Suprapubic skin (tissue), 4 donors: ENCODE measurements at regions not wholly inside any gene's neighbourhood (a gene's known extent, or its start where the extent isn't known, plus 50 kb on each side); places are given as distances from the start of the nearest gene placed in this dataset.

ENCODE experiments used
- DNase-seq, 2 donors: peaks; one replicate each; pipeline ENCODE4 v3.0.0-alpha.2; 2019; ENCODE audit warnings: low spot score in 2 of 2
- H3K27ac ChIP-seq: fragments of 200-600 bp; sonication (generic); one replicate; pipeline ENCODE4 v1.5.1; 2019
- H3K27me3 ChIP-seq: fragments of 200-600 bp; sonication (generic); one replicate; pipeline ENCODE4 v1.5.1; 2019
- H3K36me3 ChIP-seq: fragments of 200-600 bp; sonication (generic); one replicate; pipeline ENCODE4 v1.5.1; 2019
- H3K4me1 ChIP-seq: fragments of 200-600 bp; sonication (generic); one replicate; pipeline ENCODE4 v1.5.1; 2019
- H3K4me3 ChIP-seq: fragments of 200-600 bp; sonication (generic); one replicate; pipeline ENCODE4 v1.5.1; 2019; ENCODE audit warnings: mild to moderate bottlenecking
- H3K9me3 ChIP-seq: fragments of 200-600 bp; sonication (generic); one replicate; pipeline ENCODE4 v1.5.1; 2019
- EP300 ChIP-seq: sonication (generic); formaldehyde crosslinking; IDR thresholded peaks from one replicate; pipeline ENCODE4 v1.6.1; 2017; ENCODE audit warnings: antibody characterized with exemption
- POLR2A ChIP-seq, 2 donors: fragments of 450-650 bp; IDR thresholded peaks; one replicate each; pipeline ENCODE4 v1.6.1; 2017; ENCODE audit warnings: antibody characterized with exemption in 2 of 2, mild to moderate bottlenecking in 2 of 2, moderate library complexity in 2 of 2
- POLR2AphosphoS5 ChIP-seq, 3 donors: sonication (generic); formaldehyde crosslinking; IDR thresholded peaks; one replicate each; pipeline ENCODE4 v1.6.1; 2017; ENCODE audit warnings: antibody characterized with exemption in 3 of 3
- WGBS: methylation state at CpG from one replicate; pipeline ENCODE4 v1.1.5; 2018; 5-methylcytosine and 5-hydroxymethylcytosine counted together
- TF ChIP-seq, protein P1 (sequence below), 2 donors: fragments of 200-600 bp in 1 of 2; fragments of 450-650 bp in 1 of 2; sonication (generic) in 1 of 2; IDR thresholded peaks; one replicate each; pipeline ENCODE4 v1.5.1; 2016 to 2019; ENCODE audit warnings: antibody characterized with exemption in 2 of 2, mild to moderate bottlenecking in 1 of 2, moderate library complexity in 1 of 2

DNA sequence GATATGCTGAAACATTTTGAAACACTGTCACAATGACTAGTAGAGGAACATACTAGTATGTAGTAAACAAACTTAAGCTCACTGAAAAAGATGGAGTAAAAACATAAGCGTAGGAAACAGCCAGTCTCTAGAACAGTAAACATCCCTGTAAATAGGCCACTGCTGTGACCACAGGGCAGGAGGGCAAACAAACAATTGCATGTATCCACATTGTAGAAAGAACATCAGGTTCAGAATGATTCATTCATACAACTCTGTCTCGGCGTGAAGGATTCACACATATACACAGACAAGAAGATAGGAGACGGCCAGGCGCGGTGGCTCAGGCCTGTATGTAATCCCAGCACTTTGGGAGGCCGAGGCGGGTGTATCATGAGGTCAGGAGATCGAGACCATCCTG is 390.1 kb downstream of the IRS2 start:
- Histone ChIP-seq H3K27ac (no peak overlapping the region), H3K9me3 (no peaks in the 10 kb centered on the region), H3K4me1 (no peaks in the 10 kb centered on the region), H3K27me3 (no peaks in the 10 kb centered on the region), H3K4me3 (no peak overlapping the region), H3K36me3 (no peaks in the 10 kb centered on the region)
- TF ChIP-seq POLR2AphosphoS5 (IDR thresholded peaks at IDR 0.05), result no peak
- TF ChIP-seq, protein P1, sequence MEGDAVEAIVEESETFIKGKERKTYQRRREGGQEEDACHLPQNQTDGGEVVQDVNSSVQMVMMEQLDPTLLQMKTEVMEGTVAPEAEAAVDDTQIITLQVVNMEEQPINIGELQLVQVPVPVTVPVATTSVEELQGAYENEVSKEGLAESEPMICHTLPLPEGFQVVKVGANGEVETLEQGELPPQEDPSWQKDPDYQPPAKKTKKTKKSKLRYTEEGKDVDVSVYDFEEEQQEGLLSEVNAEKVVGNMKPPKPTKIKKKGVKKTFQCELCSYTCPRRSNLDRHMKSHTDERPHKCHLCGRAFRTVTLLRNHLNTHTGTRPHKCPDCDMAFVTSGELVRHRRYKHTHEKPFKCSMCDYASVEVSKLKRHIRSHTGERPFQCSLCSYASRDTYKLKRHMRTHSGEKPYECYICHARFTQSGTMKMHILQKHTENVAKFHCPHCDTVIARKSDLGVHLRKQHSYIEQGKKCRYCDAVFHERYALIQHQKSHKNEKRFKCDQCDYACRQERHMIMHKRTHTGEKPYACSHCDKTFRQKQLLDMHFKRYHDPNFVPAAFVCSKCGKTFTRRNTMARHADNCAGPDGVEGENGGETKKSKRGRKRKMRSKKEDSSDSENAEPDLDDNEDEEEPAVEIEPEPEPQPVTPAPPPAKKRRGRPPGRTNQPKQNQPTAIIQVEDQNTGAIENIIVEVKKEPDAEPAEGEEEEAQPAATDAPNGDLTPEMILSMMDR (IDR thresholded peaks at IDR 0.05), result no peak
- TF ChIP-seq POLR2A (IDR thresholded peaks at IDR 0.05), result no peak
- TF ChIP-seq EP300, result no peak
- DNase-seq, result no peak
- WGBS, result 89% methylated on average over 8 of the region's 9 CpGs

DNA sequence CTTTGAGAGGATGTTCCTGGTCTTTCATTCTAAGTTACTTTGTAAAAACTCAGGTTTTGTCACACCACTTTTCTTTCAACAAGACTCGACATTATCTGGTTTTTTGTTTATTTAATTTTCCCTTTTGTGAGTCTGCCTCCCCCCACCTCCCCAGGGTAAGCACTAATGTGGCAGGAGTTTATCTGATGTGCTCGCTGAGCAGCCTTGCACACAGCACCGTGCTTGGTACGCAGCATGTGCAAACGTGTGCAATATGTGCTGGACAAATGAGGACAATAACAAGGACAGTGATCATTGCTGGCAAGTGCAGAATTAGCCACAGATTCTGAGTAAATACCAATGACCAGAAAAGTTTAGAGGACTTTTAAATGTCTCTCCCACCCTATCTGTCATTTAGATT is 391.4 kb downstream of the IRS2 start:
- WGBS, result 77% methylated on average over 5 of the region's 5 CpGs
- H3K36me3 ChIP-seq, result no peaks in the 10 kb centered on the region
- H3K4me1 ChIP-seq, result no peaks in the 10 kb centered on the region
- TF ChIP-seq, protein P1 (IDR thresholded peaks at IDR 0.05), result no peak
- TF ChIP-seq EP300 (no peak), POLR2AphosphoS5 (IDR thresholded peaks at IDR 0.05) (no peak), POLR2A (IDR thresholded peaks at IDR 0.05) (no peak)
- H3K9me3 ChIP-seq, result no peaks in the 10 kb centered on the region
- no peak for DNase-seq
- no peak overlapping the region for H3K4me3 ChIP-seq
- H3K27me3 ChIP-seq, result no peaks in the 10 kb centered on the region
- no peak overlapping the region for H3K27ac ChIP-seq

DNA sequence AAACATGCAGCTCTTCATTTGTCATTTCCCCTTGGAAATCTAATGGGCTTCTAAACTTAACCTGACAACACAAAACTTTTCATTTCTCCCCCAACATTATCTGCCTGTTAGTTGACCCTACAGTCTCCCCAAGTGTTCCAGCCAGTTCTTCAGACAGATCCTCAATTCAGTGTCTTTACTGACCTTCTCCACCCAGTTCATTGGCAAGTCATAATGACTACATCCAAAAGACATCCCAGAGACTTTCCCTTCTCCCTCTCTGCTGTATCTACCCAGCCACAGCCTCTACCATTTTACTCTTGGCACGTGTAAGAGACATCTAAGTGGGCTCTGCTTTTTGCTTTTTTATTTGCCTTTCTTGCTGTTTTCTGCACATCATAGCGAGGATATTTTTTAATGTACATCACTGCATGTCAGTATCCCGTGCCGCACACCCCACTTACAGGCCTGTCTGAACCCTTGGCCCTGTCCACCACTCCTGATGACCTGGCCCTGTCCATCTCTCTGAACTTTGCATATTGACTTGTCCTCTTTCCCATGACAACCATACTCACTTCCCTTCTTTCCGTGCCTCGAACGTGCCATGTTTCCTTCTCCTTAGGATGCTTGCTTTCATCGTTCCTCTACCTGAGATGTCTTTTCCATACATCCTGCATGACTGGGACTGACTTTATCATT is 391.9 kb downstream of the IRS2 start:
- Histone ChIP-seq H3K4me1 (no peaks in the 10 kb centered on the region), H3K9me3 (no peaks in the 10 kb centered on the region), H3K4me3 (no peak overlapping the region), H3K36me3 (no peaks in the 10 kb centered on the region), H3K27me3 (no peaks in the 10 kb centered on the region), H3K27ac (no peak overlapping the region)
- no peak for TF ChIP-seq POLR2A (IDR thresholded peaks at IDR 0.05)
- DNase-seq, result no peak
- 93% methylated on average over 8 of the region's 8 CpGs for WGBS

DNA sequence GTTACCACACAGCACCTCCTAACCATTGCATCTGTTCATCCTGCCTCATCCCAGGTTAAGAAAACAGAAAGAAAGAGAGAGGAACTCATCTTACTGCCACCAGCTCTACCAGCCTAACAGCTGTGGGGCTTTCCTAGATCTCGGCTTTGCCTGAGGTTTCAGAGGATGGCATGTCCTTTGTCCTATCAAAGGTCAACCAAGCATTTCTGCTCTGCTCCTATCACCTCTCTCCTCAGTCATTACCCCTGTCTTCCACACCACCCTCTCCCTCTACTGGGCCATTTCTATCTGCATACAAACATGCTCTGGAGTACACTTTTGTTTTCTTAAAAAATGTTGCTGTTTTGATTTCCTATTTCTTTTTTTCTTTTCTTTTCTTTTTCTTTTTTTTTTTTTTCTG is 393.3 kb downstream of the IRS2 start:
- Histone ChIP-seq H3K27ac (no peak overlapping the region), H3K4me1 (no peaks in the 10 kb centered on the region), H3K4me3 (no peak overlapping the region), H3K9me3 (no peaks in the 10 kb centered on the region), H3K27me3 (no peaks in the 10 kb centered on the region), H3K36me3 (no peaks in the 10 kb centered on the region)
- WGBS, result 35% methylated on average over 1 of the region's 1 CpG
- DNase-seq, result no peak
- TF ChIP-seq, protein P1 (IDR thresholded peaks at IDR 0.05), result no peak
- TF ChIP-seq EP300 (no peak), POLR2AphosphoS5 (IDR thresholded peaks at IDR 0.05) (no peak), POLR2A (IDR thresholded peaks at IDR 0.05) (no peak)

DNA sequence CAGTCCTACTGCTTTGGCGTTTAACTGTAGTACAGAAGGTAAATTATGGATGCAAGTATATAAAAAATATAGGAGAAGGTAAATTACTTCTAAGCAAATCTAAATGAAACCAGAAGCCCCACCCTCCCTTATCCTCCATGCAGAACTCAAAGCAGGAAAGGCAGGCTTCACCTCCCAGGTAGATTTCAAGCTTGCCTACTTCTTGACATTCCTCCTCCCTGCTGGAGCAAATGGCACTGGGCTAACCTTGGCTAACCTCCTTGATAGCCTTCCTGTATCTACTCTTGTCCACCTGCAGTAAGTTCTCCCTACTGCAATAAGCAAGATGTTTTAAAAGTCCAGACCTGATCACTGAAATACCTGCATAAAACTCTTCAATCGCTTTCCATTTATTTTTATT is 396.0 kb downstream of the IRS2 start:
- TF ChIP-seq, protein P1 (IDR thresholded peaks at IDR 0.05), result no peak
- TF ChIP-seq POLR2A (IDR thresholded peaks at IDR 0.05) (no peak), POLR2AphosphoS5 (IDR thresholded peaks at IDR 0.05) (no peak), EP300 (no peak)
- H3K4me3 ChIP-seq, result no peak overlapping the region
- no peaks in the 10 kb centered on the region for H3K27me3 ChIP-seq
- no peaks in the 10 kb centered on the region for H3K36me3 ChIP-seq
- DNase-seq, result no peak
- no peaks in the 10 kb centered on the region for H3K4me1 ChIP-seq
- no peaks in the 10 kb centered on the region for H3K9me3 ChIP-seq
- H3K27ac ChIP-seq, result no peak overlapping the region
- 83% methylated on average over 2 of the region's 2 CpGs for whole genome bisulfite sequencing

DNA sequence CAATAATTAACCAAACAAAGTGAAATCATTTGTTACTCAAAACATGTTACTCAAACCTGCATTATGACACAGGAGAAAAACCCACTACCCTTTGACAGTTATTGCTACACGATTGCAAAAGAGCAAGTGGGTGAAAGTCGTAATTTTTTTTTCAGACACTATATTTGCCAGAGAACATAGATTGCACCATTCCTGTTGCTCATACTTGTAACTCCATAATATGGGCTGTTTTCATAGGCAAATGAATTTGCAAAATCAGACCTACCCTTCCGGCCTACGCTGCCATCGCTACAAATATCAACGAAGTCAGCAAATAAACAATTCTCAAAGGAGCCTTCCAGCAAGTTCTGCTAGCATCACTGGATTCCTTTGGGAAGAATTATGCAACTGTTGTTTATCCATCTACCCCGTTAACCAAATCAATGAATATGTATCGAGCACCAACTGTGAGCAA is 396.5 kb downstream of the IRS2 start:
- H3K27ac ChIP-seq, result no peak overlapping the region
- TF ChIP-seq POLR2AphosphoS5 (IDR thresholded peaks at IDR 0.05) (peak in 2 of 3 donors; percentile 27 to 28), EP300 (no peak)
- no peaks in the 10 kb centered on the region for H3K9me3 ChIP-seq
- H3K27me3 ChIP-seq, result no peaks in the 10 kb centered on the region
- WGBS, result 60% methylated on average over 8 of the region's 8 CpGs
- DNase-seq, result no peak
- no peaks in the 10 kb centered on the region for H3K36me3 ChIP-seq
- no peaks in the 10 kb centered on the region for H3K4me1 ChIP-seq
- H3K4me3 ChIP-seq, result no peak overlapping the region
